ENCODE measurements at regions not wholly inside any gene's neighbourhood (a gene's known extent, or its start where the extent isn't known, plus 50 kb on each side); places are given as distances from the start of the nearest gene placed in this dataset.

DNA sequence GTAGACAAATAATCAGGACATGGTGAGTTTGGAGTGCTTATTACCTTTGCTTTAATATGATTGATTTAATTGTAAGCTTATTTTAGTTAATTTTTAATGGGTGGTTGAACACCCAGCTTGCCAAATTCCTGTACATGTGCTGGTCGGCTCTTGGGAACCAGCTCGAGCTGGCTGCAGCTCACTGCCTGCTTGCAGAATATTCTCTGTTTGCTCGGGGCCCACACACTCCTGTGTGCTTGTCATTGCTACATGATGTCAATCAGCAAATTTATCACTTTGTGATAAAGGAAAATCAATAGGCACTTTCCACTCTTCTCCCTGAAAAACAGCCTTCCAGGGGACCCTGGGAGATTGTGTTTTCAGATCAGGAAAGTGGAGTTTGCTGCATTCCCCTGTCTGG is 141.1 kb upstream of the LHX5 start:
- DNase-seq (ENCODE audit: low spot score), result no peak

DNA sequence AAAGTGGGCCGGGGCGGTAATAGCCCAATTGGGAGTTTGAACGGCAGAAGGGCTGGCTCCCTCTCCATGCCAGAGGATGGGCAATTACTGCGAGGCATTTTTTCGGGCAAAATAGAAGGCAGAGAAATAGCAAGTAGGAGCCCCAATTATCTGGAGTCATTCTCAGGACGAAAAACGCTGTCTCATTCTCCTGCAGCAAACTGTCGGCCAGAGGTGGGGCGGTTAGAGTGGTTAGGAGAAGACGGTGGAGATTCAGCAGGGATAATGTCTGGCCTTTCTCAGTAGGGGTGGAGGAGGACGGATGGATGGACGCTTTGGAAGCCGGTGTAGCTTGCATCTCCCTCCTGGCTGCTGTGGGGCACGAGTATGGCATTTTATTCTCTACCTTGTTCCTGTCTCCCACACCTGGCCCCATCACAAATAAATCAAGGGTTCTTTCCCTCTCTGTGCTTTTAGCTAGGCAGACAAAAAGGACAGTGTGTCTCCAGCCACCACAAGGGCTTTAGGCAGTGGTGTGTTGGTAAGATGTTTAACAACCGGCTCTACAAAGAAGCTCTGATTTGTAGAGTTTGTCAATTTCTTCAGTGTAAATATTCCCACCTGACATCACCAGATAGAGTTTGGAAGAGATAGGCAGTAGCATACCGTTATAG is 140.5 kb upstream of the LHX5 start:
- no peak for DNase-seq (ENCODE audit: low spot score)

DNA sequence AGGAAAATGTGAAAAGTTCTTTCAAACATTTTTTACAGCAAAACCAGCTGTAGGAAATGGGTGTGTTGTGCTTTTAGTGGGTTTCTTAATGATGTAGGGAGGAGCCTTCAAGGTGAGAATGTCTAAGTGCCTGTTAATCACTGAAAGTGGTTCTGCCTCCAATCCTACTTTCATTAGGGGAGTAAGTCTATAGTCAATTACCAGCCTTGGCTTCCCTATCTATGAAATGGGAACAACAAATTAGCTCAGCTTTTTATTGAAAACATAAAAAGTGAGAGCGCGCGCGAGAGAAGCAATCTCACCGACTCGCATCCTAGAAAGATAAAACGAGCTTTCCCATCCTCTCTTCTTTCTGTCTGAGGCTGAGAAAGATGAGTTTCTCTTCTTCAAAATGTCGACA is 140.0 kb upstream of the LHX5 start:
- no peak for DNase-seq (ENCODE audit: low spot score)

DNA sequence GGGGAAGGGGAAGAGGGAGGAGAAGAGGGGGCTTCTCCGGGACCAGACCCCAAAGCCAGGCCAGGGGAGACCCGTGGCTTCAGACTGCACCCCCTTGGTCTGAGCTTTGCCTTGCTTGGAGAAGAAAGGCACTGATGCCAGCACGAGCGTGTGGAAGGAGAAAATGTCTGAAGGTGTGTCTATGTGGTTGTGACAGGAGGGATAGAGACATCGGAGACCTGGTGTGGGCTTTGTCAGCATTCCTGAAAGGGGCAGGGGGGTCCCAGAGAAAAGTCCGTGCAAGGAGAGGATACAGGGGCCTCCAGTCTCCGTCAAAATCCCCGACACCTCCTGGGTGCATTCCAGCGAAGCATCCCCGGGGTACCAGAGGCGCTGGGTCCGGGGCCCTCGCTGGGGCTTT is 139.0 kb upstream of the LHX5 start:
- no peak for DNase-seq (ENCODE audit: low spot score)

DNA sequence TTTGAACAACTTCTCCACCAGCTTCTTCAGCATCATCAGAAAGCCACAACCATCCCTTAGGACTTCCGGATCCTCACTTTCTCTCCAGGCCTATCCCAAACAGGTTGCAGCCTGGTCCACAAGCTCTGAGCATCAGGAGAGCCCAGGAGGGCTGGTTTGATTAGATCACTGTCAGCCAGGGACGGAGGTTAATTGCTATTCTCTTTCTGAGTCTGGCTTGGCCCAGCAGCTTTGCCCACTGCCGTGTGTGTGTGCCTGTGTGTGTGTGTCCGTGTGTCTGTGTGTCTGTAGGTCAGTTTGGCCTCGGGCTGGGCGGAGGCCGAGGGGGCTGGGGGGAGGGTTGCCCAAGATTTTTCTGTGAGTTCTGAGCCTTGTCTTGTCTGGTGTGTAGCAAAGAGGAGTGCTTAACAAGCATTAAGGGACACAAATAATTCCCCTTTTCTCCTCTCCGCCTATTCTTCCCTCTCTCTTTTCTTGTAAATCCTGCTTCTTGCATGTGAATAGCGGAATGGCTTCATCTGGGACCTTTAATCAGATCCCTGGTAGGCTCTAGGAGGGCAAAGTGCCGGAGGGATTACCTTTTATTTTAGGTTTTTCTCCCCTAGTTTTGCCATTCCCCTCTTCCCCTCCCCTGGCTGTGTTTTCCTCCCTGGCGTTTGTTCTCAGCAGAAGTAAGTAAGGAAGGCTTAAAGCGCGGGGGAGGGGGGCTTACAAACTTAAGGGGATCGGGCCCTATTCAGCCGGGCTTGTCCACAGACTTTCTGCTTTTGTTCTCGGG is 138.2 kb upstream of the LHX5 start:
- DNase-seq (ENCODE audit: low spot score), result no peak

DNA sequence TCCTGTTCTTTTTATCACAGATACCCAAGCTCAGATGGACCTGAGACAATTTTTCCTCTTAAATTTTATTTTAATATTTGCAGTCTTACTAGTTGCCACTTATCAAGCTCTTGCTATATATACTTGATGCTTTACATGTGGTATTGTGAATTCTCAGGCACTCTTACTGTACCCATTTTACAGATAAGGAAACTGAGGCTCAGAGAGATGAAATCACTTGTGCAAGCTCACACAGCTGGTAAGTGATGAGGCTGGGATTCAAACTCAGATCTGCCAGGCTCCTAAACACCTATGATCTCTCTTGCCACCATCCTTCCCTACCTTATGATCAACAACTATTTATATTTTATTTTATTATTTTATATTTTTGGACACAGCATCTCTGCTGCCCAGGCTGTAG is 133.0 kb upstream of the LHX5 start:
- DNase-seq (ENCODE audit: low spot score), result no peak

DNA sequence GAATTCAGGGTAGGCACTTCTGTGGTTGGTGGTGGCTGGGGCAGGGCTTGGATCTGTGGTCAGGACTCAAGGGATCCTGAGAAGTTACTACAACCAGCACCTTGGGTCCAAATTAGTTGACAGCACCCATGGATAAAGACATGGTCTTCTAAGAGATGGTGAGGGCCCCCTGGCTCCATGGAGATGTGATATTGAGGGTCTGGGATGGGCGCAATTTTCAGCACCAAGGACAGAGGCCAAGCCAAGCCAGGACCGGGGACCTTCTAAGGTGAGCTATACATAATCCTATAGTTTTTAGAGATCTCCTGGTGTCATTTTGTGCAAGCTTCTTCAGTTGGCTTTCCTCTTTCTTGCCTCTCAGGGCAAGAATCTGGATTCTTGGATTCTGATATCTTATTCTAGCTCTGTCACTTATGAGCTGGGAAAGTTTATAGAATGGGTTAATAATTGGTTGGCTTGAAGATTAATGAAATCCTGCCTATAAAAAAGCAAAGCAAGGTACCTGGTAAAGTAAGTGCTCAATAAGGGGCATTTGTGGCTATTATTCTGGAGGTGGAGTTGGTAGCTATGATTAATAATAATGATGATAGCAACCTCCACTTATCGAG is 130.1 kb upstream of the LHX5 start:
- DNase-seq (ENCODE audit: low spot score), result no peak

DNA sequence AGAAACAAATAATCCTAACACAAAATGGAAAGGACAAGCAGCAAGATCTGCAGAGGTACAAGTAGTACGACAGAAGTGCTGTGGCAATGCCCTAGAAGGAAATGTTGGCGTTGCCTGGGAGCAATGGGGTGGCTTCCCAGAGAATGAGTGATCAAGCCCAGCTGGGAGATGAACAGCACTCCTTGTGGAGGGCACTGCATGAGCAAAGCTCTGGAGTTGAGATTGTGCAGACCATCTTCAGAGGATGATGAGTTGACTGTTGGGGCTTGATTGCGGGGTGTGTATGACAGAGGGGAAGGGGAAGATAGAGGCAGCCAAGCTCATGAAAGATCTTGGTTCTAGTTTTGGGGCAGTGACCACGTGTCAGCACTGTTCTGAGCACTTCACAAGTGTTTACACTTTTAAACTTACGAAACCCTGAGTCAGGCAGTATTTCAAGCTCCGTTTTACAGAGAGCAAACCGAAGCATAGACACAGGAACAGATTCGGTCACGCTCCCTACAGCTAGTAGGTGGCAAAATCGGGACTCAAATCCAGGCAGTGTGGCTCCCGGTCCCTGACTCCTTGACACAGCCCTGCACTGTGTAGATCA is 127.2 kb upstream of the LHX5 start:
- no peak for DNase-seq (ENCODE audit: low spot score)

DNA sequence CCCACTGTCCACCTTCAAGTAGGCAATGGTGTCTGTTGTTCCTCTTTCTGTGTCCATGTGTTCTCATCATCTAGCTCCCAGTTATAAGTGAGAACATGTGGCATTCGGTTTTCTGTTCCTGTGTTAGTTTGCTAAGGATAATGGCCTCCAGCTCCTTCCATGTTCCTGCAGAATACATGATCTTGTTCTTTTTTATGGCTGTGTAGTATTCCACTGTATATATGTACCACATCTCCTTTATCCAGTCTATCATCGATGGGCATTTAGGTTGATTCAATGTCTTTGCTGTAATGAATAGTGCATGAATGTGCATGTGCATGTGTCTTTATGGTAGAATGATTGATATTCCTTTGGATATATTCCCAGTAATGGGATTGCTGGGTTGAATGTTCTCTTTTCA is 123.3 kb upstream of the LHX5 start:
- DNase-seq (ENCODE audit: low spot score), result no peak

DNA sequence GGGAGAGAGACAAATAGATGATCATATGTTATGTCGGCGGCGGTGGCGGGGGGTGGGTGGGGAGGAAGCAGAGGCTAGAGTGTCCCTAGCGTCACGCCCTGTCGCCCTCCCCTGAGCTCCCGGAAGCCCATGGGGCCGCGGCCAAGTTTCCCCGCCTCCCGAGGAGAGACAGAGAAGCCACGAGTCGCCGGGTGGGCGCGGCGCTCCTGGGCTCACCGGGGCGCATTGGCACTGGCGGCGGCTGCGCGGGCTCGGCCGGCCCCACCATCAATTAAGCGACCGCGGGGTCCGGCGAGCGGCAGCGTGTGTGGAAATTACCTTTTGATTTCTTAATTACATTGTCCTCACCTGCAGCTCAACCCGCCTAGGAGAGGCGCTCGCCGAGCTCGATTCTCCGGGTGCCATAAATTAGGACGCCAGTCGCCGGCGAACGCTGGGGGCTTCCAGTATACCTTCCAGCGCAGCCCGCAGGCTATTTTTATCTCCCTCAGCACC is 119.9 kb upstream of the LHX5 start:
- DNase-seq (ENCODE audit: low spot score), result no peak

DNA sequence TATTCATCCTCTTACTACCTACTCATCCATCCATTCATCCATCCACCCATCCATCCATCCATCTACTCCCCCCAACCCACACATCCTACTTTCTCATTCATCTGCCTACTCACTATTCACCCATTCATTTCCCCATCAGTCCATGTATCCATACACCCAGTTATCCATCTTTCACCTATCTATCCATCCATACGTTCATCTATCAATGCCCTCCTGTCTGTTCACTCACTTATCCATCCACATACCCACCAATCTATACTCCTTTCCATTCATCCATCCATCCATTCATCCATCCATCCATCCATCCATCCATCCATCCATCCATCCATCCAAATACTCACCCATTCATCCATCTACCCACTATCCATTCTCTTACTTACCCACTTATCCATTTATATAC is 117.8 kb upstream of the LHX5 start:
- no peak for DNase-seq (ENCODE audit: low spot score)

DNA sequence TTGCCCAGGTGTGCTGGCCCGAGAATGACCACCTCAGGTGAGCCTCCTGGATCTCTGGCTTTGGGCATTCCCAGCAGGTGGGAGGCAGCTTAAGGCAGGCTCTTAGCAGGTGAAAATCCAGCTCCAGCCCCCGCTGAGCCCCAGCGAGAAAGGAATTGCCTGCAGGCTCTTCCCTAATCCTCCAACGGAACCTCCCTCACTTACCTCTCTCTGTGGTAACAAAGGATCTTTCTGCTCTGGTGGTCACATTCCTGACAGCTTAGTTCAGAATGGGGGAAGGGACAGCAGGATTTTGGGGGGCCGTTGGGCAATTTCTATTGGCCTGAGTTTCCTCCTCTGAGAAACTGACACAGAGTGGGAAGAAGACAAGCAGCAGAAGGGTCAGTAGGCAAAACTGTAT is 116.0 kb upstream of the LHX5 start:
- no peak for DNase-seq (ENCODE audit: low spot score)

DNA sequence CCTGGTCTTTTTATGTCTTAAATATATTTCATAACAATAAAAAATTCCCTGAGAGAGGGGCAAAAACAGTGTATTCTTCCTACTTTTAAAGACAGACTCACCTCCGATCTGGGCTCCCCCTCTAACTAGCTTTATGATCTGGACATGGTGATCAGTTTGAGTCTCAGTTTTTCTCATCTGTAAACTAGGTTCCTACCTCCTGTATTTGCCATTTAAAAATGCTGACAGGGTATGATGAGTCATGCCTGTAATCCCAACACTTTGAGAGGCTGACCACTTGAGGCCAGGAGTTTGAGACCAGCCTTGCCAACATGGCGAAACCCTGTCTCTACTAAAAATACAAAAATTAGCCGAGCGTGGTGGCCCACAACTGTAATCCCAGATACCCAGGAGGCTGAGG is 114.8 kb upstream of the LHX5 start:
- DNase-seq (ENCODE audit: low spot score), result no peak

DNA sequence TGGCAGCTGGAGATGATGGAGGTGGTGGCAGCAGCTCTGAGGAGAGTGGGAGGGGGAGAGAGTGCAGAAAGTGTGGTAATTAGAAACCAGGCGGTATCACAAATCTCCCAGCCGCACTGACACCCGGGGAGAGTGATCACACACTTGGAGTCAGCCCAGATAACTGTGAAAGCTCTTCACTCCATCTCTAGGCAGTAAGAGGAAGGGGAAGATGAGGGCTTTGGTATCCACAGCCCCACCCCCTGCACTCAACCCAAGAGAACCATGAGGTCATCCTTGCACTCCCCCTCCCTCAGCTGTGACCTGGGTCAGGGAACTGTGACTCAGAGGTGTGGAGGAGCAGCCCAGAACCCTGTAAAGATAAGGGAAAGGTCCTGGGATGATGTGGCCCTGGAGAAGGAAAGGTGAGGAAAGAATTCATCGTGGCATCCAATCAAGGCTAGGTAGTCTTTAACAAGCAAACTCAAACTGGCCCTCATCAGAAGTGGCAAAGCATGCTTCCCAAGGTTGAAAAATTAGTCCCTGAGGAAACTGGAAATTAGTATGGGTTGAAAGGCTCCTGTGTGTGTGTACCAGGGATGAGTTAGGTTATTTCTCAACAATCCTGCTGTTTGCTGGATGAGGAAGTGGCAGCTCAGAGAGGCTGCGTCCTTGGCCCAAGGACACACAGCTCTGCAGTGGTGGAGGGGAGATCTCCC is 111.0 kb upstream of the LHX5 start:
- DNase-seq (ENCODE audit: low spot score), result no peak

DNA sequence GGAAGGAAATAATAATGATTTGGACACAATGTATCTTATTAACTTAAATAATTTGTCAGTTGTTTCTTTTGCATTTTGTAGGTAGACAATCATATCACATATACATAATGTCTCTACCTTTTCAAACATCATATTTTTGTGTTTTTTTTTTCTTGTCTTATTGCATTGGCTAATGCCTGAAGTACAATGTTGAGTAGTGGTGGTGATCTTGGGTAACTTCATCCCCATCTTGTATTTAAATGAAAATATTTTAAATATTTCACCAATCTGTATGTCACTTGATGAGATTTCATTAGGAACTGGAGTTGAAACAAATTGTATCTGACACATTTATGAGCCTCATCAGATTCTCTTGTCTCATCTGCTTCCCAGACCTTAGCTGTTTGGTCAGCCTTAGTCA is 109.7 kb upstream of the LHX5 start:
- no peak for DNase-seq (ENCODE audit: low spot score)

DNA sequence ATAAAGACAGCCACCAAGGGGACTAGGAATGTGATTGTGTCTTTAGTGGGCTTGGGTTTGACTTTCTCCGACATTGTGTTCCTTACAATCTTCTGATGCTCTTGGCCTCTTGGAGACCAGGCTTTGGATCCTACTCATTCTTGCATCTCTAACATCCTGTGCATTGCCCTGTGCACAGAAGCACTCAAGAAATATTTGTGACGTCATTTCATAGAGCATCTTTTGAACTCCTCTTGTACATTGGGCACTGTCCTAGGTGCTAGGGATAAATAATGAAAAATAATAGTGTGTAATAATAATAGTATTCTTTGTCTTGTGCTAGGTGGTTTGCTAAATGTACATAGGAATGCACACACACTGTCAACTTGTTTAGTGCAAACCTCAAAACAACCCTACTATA is 108.8 kb upstream of the LHX5 start:
- no peak for DNase-seq (ENCODE audit: low spot score)

DNA sequence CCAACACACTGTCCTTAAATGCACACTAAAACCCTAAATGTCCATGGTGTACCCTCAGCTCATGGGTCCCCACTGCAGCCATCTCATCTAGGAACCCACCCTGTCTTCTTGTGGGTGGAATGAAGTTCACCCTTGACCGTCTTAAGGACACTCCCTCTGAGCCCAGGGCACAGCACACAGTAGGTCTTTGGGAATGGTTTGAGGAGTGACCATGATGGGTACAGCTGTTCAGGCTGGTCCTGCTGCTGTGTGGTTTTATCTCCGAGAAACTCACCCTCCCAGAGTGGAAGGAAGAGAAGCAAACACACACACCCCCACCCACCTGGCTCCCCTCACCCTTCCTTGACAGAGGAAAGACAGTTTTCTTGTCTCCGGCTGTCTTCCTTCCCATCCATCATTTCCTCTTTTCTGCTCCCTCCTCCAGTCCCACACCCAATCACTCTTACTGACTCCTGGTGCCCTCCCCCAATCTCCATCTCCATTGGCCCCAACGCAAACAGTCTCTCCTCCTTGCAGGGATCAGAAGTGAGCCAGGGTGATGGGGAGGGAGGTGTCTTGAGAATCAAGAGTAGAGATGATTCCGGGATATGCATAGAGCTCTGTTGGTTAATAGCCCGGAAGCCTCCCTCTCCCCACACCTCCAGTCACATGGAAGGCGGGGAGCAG is 105.9 kb upstream of the LHX5 start:
- DNase-seq (ENCODE audit: low spot score), result no peak

DNA sequence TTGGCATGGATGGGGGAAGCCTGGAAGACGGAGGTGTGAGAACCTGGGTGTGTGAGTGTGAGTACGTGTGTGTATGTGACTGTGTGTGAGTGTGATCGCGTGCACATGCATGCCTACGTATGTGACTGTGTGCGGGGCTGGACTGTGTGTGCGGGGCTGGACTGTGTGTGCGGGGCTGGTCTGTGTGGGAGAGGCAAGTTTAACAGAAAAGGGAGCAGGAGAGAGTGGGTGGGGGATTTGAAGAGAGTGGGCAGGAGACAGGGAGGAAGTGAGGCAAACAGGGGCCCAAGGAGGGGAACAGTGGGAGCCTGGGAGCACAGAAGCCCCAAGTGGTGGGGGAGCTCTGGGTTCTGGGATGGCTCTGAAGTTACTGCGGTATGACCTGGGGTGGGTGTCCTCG is 103.7 kb upstream of the LHX5 start:
- no peak for DNase-seq (ENCODE audit: low spot score)

DNA sequence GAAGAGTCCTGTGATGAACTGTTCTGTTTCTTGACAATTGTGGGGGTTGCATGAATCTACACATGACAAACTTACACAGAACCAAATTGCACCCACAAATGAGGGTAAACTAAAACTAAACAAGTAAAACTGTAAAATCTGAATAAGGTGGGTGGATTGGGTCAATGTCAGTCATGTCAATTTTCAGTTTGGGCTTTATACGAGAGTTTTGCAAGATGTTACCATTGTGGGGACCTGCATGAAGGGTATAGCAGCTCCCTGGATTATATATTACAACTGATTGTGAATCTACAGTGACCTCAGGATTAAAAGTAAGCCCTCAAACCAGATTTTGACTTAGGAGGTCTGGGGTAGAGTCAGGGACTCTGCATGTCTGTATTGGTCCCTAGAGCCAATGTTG is 101.5 kb upstream of the LHX5 start:
- DNase-seq (ENCODE audit: low spot score), result no peak

DNA sequence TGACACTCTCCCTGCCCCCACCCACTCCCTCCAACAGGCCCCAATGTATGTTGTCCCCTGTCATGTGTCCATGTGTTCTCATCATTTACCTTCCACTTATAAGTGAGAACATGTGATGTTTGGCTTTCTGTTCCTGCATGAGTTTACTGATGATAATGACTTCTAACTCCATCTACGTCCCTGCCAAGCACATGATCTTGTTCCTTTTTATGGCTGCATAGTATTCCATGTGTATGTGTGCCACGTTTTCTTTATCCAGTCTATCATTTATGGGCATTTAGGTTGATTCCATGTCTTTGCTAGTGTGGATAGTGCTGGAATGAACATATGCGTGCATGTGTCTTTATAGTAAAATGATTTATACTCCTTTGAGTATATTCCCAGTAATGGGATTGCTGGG is 100.0 kb upstream of the LHX5 start:
- DNase-seq (ENCODE audit: low spot score), result no peak

DNA sequence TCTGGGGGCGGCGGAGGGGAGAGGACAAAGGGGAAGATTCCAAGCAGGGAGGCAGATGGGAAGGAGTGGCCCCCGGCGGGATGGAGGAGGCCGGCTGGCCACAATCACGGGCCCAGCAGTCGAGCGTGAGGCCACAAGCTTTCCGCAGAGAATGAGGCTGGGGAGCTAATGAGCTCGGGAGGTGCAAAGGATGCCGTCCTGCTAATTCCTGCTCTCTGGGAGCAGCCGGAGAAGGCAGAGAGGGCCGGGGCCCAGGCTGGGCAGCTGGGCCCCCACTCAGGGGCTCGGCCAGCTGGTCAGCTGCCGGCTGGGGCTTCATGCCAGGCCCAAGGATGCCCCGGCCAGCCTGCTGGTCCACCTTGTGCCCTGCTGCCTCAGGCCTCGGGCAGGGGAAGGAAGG is 98.1 kb upstream of the LHX5 start:
- no peak for DNase-seq (ENCODE audit: low spot score)

DNA sequence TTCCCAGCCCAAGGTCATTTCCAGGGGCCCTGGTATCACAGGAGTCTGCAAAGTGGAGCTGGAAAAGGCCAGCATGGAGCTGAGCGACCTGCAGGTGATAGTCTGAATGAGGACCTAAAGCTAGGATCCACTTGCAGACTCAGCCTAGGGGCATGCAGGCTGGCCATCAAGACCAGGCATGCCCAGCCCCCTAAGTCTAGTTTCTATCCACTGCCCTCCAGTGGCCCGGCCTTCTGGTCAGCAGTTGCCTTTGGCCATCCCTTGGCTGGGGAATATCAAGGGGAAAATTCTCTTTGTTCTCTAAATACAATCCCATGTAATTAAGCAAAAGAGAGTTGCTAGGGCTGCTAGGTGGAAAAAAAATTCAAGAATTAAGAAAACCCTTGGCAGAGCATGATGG is 96.3 kb upstream of the LHX5 start:
- DNase-seq (ENCODE audit: low spot score), result no peak
